Stimulated activated CD8-positive, alpha-beta memory T cell treated with anti-CD3 and anti-CD28 coated beads, Interleukin-4, amount 100 ng/mL, for 1 hour (primary cell): ENCODE measurements at regions not wholly inside any gene's neighbourhood (a gene's known extent, or its start where the extent isn't known, plus 50 kb on each side); places are given as distances from the start of the nearest gene placed in this dataset.

Experiments
- DNase-seq, 2 donors: peaks; one replicate each; pipeline ENCODE4 v3.0.0-alpha.2; 2020; ENCODE audit warnings: low read depth in 2 of 2, low spot score in 1 of 2

DNA sequence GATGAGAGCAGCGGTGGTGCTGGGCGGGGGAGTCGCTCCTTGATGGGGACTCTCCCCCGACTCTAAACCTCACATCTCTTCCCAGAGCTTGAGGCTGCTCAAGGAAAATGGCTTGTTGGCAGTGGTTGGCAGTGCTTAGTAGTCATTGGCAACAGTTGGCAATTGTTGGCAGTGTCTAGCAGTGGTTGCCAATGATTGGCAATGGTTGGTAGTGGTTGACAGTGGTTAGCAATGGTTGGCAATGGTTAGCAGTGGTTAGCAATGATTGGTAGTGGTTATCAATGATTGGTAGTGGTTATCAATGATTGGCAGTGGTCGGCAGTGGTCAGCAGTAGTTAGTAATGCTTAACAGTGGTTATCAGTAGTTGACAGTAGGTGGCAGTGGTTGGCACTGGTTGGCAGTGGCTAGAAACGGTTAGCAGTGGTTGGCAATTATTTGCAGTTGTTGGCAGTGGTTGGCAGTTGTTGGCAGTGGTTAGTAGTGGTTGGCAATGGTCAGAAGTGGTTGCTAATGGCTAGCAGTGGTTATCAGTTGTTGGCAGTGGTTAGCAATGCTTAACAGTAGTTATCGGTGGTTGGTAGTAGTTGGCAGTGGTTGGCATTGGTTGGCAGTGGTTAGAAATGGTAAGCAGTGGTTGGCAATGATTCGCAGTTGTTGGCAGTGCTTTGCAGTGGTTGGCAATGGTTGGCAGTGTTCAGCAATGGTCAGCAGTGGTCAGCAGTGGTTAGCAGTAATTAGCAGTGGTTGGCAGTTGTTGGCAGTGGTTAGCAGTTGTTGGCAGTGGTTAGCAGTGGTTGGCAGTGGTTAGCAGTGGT, 85.4 kb upstream of the OTOS start:
- DNase-seq, result no peak

DNA sequence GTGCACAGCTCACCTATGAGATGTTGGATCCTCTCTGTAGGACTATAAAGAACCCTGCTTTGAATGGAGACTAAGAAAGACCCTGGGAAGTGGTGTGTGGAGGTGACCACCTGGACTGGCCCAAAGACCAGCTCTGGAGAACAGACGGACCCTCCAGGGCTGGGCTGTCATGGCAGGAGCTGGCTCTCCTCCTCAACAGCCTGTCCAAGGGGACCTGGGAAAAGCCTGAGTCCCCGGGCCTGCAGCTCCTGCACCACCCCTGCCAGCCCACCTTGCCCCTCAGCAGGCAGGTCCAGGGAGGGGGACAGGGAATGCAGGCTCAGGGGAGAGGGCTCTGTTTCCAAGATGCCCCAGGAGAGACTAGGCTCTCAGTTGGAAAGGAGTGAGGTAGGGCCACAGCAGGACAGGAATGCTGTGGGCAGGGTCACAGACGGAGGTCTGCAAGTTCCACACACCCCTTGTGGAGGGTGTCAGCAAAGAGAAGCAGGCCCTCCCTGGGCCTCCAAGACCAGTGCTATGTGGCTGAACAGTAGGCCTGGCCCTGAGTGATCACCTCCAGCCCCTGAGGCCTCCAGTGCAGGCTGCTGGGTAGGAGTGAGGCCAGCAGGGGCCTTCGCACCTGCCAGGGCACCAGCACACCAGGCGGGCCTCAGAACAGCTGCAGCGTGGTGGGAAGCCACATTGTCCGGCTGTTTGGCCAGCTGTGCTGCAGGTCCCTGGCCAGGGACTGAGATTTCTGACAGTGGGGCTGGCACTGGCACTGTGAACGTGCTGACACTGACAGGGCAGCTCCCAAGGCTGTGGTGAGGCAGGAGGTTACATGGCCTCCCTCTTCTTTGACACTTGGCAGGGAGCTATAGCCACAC, 86.4 kb upstream of the OTOS start:
- no peak for DNase-seq

DNA sequence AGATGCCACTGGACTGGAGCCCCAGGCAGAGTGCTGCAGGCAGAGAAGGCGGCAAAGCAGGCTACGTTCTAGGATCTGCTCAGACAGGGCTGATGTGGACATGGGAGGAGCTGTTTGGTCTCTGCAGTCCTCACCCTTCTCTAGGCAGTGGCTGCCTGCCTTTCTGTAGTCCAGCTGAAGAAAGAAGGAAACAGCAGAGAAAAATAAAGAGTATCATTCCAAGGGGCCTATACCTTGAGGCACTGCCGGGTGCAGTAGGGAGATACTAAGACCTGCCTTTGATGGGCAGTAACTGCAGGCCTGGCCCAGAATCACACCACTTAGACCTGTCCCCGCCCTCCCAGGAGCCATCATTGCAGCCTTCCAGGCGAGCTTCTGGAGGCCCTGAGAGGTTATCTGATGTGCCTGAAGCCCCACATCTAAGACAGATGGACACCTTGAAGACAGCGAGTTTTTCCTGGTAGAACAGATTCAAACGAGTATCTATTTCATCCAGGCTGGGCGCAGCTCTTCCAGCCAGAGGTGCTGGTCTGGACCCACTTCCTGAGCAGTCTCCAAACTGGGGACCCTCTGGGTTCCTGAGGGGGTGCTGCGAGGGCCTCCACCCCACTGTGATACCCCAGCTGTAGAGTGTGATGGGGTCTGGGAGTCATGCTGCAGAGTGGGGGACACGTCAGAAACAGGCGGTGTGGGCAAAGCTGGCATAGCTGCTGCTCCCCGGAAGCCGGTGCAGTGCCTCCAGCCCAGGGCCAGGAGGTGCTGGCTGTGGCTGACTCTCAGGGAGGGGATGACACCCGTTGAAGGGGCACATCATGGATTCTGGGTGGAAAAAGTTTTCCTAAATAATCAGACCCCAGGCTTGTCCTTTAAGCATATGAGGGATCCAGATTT, 87.3 kb upstream of the OTOS start:
- DNase-seq, result no peak

DNA sequence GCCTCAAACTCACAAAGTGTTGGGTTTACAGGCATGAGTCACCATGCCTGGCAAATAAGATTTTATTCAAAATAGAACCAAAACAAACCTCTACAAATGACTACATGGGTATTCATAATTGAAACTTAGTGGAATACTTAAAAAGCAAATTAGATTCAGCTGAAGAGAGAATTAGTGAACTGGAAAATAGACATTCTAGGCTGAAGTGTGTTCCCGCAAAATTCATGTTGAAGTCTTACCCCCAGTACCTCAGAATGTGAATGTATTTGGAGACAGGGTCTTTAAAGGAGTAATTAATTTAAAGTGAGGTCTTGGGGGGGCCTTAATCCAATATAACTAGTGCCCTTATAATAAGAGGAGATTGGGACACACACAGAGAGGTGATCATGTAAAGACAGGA, 88.5 kb upstream of the OTOS start:
- no peak for DNase-seq

DNA sequence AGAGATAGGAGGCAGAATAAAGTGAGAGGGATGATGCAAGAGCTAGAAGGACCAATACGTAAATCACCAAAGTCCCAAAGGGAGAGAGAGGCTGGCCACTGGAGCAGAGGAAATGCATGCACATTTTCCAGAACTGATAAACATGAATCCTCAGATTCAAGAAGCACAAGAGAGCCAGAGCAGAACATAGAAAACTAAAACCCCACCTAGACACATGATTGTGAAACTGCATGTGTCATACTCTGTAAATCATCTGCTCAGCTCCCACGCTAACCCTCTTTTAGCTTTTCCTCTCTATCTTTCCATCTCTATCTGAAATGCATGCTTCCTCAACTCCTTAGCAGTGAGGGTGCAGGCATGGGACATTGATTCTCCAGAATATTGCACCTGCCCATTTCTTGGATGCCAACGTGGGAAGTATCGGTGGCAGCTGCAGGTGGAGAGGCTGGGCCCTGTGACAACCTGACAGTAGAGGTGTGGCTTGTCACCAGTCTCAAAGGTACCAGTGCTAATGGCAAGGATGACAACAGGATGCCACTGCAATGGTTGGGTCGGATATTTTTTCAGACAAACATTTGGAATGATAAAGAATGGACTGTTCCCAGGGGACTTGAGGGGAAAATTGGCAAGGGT, 89.3 kb upstream of the OTOS start:
- DNase-seq, result no peak

DNA sequence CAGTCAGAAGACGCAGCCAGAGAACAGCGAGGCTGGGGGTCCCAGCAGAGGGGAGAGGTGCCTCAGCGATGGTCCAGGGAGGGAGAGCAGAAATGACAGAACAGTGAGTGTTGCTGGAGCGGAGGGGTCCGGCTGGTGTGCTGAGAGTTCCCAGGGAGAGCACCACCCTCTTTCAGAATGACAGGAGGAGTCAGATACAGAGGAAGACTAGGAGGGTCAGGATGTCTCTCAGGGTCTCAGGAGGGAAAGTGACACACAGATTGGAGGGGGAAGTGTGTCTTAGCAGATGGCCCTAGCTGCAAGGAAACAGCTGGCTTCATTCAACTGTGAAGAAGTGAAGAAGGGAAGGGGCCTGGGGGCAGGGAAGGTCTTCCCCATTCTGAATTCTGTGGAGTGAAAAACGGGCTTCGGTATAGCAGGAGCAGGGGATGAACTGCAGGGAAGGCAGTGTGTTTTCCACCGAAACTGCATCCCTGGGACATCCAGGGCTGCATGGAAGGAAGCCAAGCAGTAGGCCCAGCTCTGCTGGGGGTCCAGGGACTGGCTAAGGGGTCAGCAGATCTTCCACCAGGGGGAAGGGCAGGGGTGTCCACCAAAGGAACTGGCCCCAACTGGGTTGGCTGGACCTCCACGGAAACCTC, 90.0 kb upstream of the OTOS start:
- no peak for DNase-seq

DNA sequence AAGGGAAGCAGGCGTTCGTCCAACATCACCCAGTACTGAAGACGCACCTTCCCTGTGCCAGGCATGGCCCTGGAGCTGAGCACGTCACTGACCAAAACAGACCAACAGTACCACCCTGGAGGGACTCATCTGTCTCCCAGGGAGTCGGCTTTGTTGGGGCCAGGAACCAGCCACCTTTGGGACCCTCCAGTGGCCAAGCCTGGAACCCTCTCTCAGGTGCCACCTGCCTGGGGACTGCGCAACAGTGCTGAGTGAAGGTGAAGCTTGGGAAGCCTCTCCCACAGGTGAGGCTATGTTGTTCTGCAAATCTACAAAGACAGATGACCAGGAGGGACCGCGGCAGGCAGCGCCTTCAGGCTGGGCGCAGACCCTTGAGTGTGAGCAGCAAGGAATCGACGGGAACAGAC, 91.4 kb upstream of the OTOS start:
- no peak for DNase-seq

DNA sequence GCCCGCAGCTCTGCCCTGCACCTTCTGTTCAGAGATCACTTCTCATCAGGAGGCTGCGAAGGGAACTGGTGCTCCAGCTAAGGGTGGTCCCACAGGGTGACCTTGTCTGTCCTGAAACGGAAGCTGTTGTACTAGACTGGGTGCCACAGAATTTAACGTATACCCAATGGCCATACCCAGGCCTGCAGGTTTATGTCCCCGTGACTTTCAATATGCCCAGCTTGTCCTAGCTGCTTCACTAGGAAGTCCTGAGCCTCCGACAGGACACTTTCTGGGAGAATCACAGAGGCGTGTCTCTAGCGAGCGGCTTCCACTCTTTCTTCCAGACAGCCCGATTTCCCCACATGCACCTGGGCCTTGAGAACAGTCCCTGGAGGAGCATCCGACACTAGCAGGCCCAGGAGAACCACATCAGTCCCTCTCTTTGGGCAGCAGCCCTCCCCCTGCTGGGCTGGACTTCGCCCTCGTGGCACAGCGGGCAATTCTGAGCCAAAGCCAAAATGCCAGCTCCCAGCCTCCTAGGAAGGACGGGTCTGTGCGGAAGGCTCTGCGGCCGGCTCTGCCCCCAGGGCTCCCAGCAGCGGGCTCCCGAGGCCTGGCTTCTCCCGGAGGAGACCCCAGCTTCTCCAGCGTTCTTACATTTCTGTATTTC, 91.9 kb upstream of the OTOS start:
- no peak for DNase-seq

DNA sequence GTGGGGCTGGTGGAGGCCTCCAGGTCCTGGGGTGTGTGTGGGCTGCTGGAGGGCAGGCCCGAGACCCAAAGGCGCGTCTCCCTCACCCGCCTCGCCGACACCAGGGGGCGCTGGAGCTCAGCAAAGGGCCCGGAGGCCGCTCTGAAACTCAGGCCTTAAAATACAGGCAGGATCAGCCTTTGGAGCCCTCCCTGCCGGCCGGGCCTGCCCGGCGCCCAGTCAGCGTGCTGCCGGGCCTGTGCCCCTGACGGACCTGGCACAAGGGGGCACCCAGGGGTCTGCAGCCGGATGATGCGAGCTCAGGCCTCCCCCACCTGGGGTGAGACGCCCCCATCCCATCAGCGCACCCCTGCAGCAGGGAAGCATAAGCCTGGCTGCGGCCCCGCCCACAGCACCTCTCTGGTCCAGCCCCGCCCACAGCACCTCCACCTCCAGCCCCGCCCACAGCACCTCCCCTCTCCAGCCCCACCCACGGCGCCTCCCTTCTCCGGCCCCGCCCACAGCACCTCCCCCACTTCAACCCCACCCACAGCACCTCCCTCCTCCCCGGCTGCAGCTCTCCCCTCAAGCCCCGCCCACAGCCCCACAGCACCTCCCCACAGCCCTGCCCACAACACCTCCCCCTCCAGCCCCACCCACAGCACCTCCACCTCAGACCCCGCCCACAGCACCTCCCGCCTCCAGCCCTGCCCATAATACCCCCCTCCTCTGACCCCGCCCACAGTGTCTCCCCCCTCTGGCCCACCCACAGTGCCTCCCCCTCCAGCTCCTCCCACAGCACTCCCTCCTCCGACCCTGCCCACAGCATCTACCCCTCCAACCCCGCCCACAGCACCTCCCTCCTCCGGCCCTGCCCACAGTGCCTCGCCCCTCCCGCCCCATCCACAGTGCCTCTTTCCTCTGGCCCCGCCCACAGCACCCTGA, 92.8 kb upstream of the OTOS start:
- DNase-seq, result peak in 1 of 2 donors; percentile 39

DNA sequence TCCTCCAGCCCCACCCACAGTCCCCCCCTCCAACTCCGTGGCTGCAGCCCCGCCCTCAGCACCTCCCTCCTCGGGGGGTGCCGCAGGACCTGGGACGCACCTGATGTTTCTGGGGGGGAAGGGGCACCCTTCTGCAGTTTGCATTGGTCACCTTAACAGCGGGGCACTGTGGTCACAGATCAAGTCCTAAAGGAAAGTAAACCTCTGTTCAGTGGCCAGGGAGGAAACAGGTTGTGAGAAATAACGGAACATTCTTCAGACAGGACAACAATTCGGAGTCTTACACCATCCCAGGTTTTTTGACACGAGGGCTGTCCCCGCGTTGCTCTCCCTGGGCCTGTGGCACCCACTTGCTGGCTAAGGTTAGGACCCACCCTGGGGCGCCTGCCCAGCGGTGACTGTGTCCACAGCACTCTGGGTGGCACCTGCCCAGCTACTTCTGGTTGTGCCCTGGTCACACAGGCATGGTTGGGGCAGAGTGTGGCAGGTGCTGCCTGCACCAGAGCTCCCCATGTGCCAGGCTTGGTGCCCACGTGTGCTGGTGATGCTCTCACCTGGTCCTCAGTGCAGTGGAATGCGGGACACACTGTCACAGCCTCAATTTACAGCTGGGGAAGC, 93.5 kb upstream of the OTOS start:
- no peak for DNase-seq

DNA sequence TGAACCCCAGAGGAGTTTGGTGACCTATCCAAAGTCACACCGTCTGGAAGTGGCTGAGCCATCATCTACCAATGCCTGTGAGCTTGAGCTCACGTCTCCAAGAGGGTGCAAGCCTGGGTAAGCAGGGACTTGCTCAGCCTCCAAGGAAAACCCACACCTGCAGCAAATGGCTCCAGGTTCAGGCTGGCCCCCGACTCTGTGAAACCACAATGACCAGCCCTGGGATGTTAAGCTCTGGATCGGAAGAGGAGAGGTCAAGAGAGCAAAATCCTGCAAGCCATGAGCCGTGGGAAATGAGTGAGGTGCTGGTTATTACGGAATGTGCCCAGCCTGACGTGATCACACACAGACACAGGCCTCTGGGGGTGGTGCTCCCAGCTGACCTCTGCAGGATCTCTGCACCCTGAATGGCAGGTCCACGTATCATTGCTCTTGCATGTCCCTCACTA, 94.1 kb upstream of the OTOS start:
- DNase-seq, result no peak

DNA sequence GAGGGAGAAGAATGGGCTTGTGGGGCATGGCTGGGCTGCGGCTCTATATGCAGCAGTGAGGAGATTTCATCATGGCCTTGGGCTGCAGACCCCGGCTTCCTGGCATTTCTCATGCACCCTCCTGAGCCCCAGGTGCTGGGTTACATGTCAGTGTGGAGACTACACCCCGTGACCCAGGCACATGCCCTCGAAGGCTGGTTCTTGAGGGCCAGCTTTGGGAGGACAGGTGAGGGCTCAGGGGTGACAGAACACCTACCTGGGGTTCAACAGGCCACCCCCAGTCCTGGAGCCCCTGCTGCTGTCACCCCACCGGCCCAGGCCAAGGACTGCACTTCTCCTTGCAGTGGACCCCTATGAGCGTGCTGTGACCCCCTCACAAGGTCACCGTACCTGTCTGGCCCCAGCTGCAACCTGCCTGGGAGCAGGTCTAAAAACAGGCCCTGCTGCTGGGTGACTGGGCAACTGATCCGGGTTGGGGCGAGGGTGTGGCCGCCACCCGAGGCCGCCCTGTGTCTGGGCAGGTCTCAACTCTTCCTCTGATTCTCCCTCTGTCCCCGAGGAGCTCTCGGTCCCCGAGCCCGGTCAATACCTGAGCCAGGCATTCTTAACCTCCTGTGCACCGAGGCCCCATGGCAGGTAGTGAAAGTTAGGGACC, 94.8 kb upstream of the OTOS start:
- no peak for DNase-seq

DNA sequence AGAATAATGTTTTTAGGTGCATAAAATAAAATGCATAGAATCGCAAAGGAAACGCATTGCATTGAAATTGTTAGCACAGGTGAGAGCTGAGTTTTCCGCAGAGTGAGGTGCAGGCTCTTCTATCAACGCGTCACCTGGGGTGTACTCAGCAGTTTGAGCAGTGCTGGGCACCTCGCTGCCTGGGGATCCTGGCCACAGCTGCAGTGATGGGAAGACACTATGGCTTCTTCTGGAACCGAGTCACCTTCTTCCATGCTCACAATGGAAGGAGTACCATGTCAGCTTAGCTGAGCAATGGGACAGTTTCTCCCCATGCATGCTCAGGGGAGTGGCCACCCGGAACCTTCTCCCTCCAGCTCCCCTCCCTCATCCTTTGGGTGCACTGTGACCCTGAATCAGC, 95.4 kb upstream of the OTOS start:
- no peak for DNase-seq

DNA sequence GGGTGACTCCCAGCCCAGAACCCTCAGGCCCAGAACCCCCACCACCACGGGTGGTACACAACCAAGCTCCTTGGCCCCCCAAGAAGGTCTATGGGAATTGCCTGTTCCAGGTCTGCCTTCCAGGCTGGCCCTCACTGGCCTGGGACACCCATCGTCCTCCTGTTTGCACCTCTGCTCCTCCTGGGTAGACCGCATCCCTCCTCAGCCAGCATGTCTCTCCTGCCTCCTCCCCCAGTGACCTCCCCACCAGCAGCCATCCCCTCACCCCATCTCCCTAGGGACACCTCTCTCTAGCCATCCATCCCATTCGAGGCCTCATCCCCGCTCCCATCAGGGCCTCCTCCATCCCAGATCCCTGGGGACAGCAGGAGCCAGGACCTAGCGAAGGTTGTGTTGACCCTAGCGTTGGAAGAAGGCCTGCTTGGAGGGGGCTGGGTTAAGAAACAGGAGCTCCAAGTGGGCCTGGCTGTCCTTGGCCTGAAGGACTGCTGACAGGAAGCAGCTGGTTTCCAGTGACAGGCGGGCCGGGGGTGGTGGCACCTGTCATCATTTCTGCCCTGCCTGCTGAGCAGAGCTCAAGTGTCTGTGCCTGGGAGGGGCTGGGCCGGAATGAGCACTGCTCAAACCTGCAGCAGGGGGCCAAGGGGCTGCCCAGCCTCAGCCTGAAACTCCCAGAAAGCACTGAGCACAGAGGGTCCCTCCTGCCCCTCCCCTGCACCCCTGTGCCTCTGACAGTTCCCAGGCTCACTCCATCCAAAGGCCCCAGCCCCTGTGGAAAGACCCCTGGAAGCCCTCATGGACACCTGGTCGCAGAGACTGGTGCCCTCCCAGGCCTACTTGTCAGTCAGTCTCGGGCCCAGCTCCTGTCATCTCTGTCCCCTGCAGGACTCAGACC, 96.0 kb upstream of the OTOS start:
- DNase-seq, result no peak

DNA sequence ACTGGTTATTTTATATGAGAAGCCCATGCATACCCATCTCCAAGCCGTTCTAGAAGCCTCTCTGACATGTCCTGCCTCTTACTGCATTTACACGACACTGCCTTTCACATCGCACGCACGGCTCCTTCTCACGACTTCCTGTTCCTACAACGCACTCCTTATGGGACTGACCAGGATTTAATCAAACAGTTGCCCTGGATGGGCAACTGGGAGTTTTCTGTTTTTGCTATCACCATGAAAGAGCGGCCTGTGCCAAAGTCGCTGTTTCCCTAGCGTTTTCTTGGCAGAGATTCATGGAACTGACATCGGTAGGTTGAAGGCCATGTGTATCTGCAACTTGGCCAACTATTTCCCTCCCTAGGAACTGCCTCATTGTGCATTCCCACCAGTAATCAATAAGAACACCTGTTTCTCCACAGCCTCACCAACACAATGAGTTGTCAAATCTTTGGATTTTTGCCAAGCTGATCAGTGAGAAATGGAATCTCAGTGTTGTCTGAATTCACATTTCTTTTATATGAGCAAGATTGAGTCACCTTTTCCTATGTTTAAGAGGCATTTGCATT, 97.2 kb upstream of the OTOS start:
- no peak for DNase-seq

DNA sequence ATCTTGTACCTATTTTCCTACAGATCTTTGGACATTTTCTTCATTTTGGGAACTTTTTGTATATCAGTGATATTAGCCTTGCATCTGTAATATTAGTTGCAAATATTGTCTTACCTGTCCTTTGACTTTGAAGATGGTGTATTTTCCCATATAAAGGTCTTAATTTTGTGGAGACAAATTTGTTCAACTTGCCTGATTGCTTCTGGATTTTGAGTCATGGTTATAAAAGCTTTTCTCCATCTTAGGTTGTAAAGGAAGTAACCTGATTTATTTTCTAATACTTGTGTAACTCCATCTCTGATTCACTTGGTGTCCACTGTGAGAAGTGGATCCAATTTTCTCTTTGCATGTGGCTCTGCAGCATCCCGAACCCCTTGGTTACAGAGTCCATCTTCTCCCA, 97.7 kb upstream of the OTOS start:
- no peak for DNase-seq

DNA sequence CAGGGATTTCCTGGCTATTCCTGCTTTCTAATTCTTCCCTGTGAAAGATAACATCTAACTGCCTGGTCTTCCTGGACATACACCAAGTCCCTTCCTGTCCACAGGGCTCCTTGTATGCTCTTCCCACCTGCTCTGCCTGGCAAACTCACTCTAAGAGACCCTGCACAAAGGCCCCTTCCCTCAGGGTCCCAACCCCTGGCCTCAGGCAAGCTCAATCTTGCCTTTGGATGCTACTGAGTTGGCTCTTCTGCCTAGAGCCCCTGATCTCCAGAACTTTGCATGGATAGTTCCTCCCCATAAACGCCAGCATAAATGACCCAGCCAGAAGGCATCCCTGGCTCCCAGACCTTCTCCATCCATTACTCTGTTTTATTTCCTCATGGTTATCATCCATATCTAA, 98.3 kb upstream of the OTOS start:
- DNase-seq, result no peak
